GM13976 (cell line): ENCODE measurements at regions not wholly inside any gene's neighbourhood (a gene's known extent, or its start where the extent isn't known, plus 50 kb on each side); places are given as distances from the start of the nearest gene placed in this dataset.
A peak's percentile ranks its signal among the peaks of the same experiment; 100 is the strongest.
"Not testable (repeated sequence)": the region's sequence is repeated elsewhere in the genome, so short reads cannot be mapped to it uniquely, and the experiment has no call there.

Source experiments
- DNase-seq: peaks from one replicate; pipeline ENCODE4 v3.0.0; 2012; ENCODE audit warnings: low spot score
- CTCF ChIP-seq: IDR thresholded peaks from 2 replicates; pipeline ENCODE4 v1.5.1; 2012; ENCODE audit warnings: borderline replicate concordance, mild to moderate bottlenecking; ENCODE audit not compliant: insufficient read depth; ENCODE audit errors: extremely low read depth, missing control alignments, control extremely low read depth
- in situ Hi-C: fragments of 300-500 bp; cut with MboI; formaldehyde crosslinking; loops from one replicate; pipeline ENCODE4 v1.12.0; 2022; ENCODE audit warnings: low sequenced_read_pairs, mixed read lengths, inconsistent platforms; ENCODE audit not compliant: unreplicated experiment

GRCh38 chr9:97110696-97111095 is 71.8 kb upstream of the CTSV start:
- TF ChIP-seq CTCF, result no peak
- no peak for DNase-seq
- in situ Hi-C loops, result loop anchor here (25.0 kb wide), 1 partner anchor 248 kb away; the partner anchor contains the start of gene ZNF782

GRCh38 chr9:97109194-97109811 is 70.4 kb upstream of the CTSV start:
- in situ Hi-C loops, result loop anchor here (25.0 kb wide), 1 partner anchor 247 kb away; the partner anchor contains the start of gene ZNF782
- peak; percentile 34 for DNase-seq
- TF ChIP-seq CTCF, result peak; percentile 61

DNA sequence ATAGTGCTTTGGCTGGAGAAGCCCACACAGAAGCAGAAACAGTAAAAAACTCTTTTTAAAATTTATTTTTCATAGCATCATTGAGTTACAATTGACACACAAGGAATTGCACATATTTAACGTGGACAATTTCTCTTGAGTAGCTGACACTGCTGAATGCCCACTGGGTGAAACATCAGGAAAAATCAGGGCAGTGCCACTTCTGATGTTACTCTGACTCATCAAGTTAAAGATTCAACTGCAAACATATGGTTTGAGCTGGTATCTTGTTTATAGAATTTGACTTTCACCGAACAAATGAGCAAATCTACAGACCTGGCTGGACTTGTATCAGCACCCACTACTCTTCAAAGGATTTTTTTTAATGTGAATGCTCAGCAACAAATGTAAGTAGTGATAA is 66.3 kb upstream of the CTSV start:
- in situ Hi-C loops, result loop anchor here (25.0 kb wide), 1 partner anchor 243 kb away; the partner anchor contains the start of gene ZNF782
- DNase-seq, result not testable (repeated sequence)

DNA sequence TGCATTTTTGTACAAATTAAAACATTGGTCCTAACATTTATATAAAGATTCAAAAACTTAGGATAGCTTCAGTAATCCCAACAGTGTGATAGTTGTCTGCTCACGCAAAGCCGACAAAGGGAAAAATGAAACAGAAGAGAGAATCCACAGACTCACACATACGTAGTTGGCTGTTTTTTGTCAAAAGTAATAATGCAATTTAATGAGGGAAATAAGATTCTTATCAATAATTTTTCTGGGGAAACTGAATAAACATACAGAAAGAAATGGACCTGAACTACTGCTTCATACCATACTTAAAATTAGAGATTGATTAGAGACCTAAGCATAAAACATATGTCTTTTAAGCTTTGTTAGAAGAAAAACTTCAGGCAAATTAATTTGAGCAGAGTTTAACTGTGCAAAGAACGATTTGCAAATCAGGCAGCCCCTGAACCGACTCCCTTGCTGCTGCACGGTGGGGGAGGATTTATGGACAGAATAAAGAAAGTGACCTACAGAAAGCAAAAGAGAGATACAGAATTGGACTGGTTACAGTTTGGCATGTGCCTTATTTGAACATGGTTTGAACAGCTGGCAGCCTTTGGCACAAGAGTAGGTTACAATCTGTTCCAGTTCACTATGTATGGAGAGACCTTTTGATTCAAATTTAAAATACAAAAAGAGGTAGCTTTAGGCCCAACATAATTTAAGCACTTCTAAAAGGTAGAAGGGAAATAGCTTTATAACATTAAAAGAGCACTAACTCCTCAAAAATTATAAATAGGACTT is 64.9 kb upstream of the CTSV start:
- not testable (repeated sequence) for DNase-seq
- in situ Hi-C loops, result loop anchor here (25.0 kb wide), 1 partner anchor 241 kb away; the partner anchor contains the start of gene ZNF782

- DNase-seq, in situ Hi-C loops: not testable (repeated sequence)
Measured at GRCh38 chr9:97099540-97099939, 60.6 kb upstream of the CTSV start.

- DNase-seq, result no peak
- in situ Hi-C loops, result no loop called here
- TF ChIP-seq CTCF, result no peak
Measured at GRCh38 chr9:97096793-97097192, 57.9 kb upstream of the CTSV start.

DNA sequence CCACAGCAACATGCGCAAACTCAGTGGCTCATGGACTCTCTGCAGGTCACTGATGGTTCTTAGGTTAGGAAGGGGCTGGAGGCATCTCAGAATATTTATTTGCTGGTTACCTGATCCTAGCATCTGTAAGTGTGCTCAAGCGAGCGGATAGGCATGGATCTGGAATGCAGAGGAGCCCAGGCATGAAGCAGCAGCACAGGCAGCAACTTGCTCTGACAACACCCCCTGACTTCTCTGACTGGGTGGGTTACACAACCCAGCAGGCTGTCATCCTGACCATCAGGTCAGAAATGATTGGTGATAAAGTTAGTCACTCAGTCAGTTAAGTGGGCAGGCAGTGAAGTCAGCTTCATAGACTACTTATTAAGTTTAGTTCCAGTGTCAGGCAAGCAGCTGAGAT is 50.4 kb upstream of the CTSV start:
- in situ Hi-C loops, DNase-seq: not testable (repeated sequence)
